HG03575 (cell line): ENCODE measurements at regions not wholly inside any gene's neighbourhood (a gene's known extent, or its start where the extent isn't known, plus 50 kb on each side); places are given as distances from the start of the nearest gene placed in this dataset.
"Not testable (repeated sequence)": the region's sequence is repeated elsewhere in the genome, so short reads cannot be mapped to it uniquely, and the experiment has no call there.

Source experiments
- ATAC-seq: cut with Tn5 transposase; IDR thresholded peaks from one replicate; pipeline ENCODE4 v1.9.1; 2021; ENCODE audit not compliant: unreplicated experiment, insufficient number of reproducible peaks, low FRiP score; ENCODE audit errors: extremely low read depth

- no peak for ATAC-seq
Observed at GRCh38 chr2:22360735-22361374, 1024.1 kb upstream of the KLHL29 start.

GRCh38 chr2:22361571-22361970 is 1023.4 kb upstream of the KLHL29 start:
- no peak for ATAC-seq

- no peak for ATAC-seq
Observed at GRCh38 chr2:22375096-22375495, 1009.9 kb upstream of the KLHL29 start.

GRCh38 chr2:22377268-22377667 is 1007.7 kb upstream of the KLHL29 start:
- no peak for ATAC-seq

- ATAC-seq, result no peak
Observed at GRCh38 chr2:22382479-22383169, 1002.4 kb upstream of the KLHL29 start.

- ATAC-seq, result no peak
Observed at GRCh38 chr2:22397847-22398246, 987.1 kb upstream of the KLHL29 start.

GRCh38 chr2:22403748-22404147 is 981.2 kb upstream of the KLHL29 start:
- no peak for ATAC-seq

- ATAC-seq, result no peak
Observed at GRCh38 chr2:22406625-22407024, 978.4 kb upstream of the KLHL29 start.

- no peak for ATAC-seq
Observed at GRCh38 chr2:22420076-22420475, 964.9 kb upstream of the KLHL29 start.

- ATAC-seq, result no peak
Observed at GRCh38 chr2:22442051-22442450, 942.9 kb upstream of the KLHL29 start.

GRCh38 chr2:22444281-22444680 is 940.7 kb upstream of the KLHL29 start:
- ATAC-seq, result no peak

- no peak for ATAC-seq
Observed at GRCh38 chr2:22449696-22450095, 935.3 kb upstream of the KLHL29 start.

- ATAC-seq, result no peak
Observed at GRCh38 chr2:22450831-22451230, 934.1 kb upstream of the KLHL29 start.

- no peak for ATAC-seq
Observed at GRCh38 chr2:22454826-22455485, 930.0 kb upstream of the KLHL29 start.

- ATAC-seq, result no peak
Observed at GRCh38 chr2:22458440-22458839, 926.5 kb upstream of the KLHL29 start.

- ATAC-seq, result not testable (repeated sequence)
Observed at GRCh38 chr2:22475103-22475502, 909.9 kb upstream of the KLHL29 start.

GRCh38 chr2:22478329-22478728 is 906.6 kb upstream of the KLHL29 start:
- no peak for ATAC-seq

- no peak for ATAC-seq
Observed at GRCh38 chr2:22481486-22482259, 903.3 kb upstream of the KLHL29 start.

GRCh38 chr2:22483036-22483435 is 901.9 kb upstream of the KLHL29 start:
- ATAC-seq, result no peak

GRCh38 chr2:22485486-22485885 is 899.5 kb upstream of the KLHL29 start:
- ATAC-seq, result no peak
